ENCODE measurements at regions not wholly inside any gene's neighbourhood (a gene's known extent, or its start where the extent isn't known, plus 50 kb on each side); places are given as distances from the start of the nearest gene placed in this dataset.

DNA sequence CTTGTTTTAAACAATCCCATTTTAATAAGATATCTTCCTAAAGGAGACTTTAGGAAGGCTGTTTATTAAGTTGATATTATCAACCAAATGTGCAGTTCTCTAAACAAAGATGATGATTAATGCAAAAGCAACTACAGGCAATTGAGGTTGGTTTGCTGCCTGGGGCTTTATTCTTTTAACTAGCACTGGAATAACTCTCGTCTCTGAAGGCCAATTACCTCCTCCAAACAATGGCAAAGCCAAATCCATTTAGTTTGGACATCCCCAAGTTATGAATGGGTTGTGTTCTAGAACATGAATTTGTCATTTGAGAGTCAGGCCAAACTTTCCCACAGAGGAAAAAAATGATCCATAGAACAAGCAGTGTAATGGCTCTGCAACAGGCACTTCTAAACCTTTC lies 114.1 kb downstream of the SLC16A9 start:
- intact Hi-C loops (cut with DNase I) = no loop called here
- DNase-seq (ENCODE audit: low spot score) = no peak

DNA sequence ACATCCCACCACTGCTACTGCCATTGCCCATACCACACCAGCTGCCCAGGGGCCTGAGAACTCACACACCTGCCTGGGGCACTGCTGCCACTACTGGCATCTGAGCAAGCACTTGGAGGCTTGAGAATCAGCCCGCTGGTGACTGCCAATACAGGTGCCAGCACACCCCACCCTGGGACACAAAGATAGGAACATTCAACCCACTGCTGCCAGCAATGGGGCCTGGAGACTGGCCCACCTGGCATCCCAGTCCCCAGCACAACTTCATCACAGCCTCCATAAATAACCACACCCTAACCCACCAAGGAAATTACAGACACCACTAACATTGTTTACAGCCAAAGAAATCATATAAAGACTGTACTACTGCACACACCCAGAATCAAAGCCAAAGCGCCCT lies 115.9 kb downstream of the SLC16A9 start:
- DNase-seq (ENCODE audit: low spot score) = no peak
- intact Hi-C loops (cut with DNase I) = no loop called here

DNA sequence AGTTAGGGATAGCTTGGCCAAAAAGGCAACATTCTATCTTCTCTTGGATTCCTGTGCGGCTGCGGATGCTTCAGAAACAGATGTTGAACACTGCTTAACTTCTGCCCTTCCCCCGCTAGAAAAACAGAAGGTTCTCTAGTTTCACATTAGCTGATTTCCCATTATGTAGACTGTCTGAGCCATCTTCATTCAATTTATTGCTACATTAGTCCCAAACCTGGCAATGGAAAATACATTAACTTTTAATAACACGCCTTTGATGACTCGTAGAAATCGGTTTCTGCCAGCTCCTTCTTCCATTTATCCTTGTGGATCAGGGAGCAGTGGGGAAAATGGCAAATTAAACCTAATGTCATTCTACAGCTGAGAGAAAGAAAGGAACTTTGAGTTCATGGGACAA lies 119.9 kb downstream of the SLC16A9 start:
- intact Hi-C loops (cut with DNase I) = no loop called here
- DNase-seq (ENCODE audit: low spot score) = no peak

DNA sequence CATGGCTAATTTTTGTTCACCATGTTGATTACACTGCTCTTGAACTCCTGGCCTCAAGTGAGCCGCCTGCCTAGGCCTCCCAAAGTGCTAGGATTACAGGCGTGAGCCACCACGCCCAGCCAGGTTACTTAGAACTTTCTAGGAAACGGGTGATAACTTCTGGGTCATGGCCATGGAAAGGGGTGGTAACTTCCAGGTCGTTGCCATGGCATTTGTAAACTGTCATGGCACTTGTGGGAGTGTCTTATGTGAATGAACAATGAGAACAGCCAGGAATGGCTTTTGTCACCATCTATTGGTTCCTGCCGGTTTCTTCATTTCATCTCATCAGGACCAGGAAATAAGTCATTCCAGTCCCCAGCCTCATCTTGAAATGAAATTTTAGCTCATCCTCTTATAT lies 120.9 kb downstream of the SLC16A9 start:
- intact Hi-C loops (cut with DNase I) = no loop called here
- no peak for DNase-seq (ENCODE audit: low spot score)

DNA sequence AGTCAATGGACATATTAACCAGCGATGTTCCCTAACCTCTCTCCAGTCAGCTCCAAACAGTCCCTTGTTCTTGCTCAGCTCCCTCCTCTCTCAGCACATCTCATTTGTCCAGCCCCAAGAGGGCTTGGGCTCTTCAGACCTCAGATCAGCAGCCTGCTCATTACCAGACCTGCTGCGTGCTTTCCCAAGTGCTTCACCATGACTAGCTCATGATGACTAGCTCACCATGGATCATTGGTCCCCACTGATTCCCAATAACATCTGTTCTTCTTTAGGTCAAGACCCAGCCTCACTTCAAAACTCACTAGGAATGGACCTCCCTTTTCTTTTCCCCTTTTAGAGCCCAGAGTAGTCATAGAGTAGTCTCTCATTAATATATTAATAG lies 121.9 kb downstream of the SLC16A9 start:
- intact Hi-C loops (cut with DNase I) = no loop called here

DNA sequence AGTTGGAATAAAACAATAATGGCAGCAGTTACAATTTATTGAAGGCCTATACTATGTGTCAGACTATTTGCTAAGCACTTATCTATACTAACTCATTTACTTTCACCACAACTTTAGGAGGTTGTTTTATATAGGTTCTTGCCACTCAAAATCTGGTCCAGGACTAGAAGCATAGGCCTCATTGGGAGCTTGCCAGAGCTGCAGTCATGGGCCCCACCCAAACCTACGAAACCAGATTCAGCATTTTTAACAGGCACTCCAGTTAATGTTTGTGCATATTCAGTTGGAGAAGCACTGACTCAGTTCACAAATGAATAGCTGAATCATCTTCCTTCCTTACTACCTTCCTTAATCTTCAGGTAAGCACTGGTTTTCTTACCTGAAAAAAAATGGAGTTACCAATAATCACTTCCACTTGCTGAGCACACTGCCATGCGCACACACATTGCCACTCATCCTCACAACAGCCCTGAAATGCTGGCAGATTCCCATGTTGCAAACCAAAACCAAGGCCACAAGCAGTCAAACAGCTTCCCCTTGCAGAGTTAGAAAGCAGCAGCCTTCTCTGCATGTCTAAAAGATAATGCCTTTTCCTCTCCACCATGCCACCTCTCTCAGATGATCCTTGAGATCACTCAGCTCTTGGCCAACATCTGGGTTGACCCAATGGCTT lies 122.4 kb downstream of the SLC16A9 start:
- no peak for DNase-seq (ENCODE audit: low spot score)
- intact Hi-C loops (cut with DNase I) = no loop called here

More for the DNA sequence above, 121.9 kb downstream of the SLC16A9 start:
- no peak for DNase-seq (ENCODE audit: low spot score)

DNA sequence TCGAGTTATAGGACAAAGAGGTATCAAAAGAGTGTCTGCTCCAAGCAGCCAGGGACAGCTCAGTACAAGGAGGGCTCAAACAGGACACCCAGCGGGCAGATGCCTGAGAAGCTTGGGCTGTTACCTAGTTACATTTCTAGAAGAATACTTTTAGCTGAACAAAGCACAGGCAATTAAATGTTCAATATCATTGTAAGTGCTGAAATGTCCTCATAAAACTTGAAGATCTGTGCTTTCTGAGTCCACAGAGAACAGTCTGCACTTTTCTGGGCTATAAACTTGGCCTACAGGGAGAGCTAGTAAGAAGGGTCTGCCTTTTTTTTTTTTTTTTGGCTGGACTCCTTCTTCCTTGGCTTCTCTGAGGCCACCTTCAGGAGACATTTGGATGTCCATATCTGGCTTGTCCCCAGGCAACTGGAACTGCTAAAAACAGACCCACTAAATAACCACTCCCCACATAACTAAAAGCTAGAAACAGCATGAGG lies 123.2 kb downstream of the SLC16A9 start:
- no peak for DNase-seq (ENCODE audit: low spot score)
- intact Hi-C loops (cut with DNase I) = no loop called here

DNA sequence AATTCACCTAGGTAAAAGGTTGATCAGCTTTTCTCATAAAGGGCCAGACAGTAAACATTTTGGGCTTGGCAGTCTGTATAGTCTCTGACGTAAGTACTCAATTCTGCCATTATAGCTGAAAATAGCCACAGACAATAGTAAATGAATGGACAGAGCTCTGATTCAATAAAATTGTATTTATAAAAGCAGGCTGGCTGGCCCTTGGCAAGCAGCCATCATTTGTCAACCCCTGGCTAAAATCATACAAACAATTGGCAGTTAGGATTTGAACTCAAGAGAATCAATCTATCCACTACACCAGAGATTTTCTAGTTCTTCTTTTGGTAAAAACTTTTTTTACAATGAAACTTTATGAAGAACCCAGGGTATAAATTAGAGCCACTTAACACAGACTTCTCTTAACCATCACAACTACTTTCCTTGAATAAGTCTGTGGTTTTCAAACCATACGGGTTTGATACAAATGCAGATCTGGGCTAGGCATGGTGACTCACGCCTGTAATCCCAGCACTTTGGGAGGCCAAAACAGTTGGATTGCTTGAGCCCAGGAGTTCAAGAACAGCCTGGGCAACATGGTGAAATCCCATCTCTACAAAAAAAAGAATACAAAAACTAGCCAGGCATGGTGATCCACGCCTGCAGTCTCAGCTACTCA lies 124.5 kb downstream of the SLC16A9 start:
- DNase-seq (ENCODE audit: low spot score) = no peak
- intact Hi-C loops (cut with DNase I) = no loop called here

DNA sequence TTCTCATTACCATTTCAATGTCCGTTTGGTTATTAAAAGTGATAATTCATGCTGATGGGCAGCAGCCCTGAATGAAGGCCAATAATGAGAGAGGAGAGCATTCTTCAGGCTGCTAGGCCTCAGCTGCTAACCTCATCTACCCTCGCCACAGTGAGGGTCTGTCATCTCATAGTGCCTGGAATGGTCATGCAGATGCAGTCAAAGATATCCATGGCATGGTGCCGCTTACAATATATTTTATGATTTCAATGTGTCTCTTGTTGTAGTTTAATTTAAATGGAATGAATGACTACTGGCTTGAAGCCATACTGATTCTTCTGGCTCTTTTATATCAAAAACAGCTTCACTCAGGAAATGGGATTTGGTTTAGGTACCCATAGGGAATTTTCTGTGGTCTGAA lies 126.9 kb downstream of the SLC16A9 start:
- DNase-seq (ENCODE audit: low spot score) = no peak
- intact Hi-C loops (cut with DNase I) = no loop called here

DNA sequence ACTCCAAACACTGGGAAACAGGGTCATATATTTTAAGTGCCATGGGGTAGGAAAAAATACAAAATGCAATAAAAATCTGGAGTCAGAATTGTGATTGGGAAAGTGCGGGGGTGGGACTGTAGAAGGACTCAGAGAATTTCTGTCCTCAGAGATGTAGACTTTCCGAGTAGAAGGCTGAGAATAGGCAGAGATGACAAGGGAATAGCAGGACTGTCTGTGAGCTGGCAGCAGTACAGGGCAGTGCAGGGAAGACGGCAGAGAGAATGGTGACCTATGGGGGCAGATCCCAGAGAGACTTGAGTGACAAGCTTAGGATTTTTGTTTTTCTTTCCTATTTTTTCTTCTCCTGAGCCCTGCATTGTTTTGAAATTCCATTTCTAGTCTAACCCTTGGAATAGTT lies 127.6 kb downstream of the SLC16A9 start:
- intact Hi-C loops (cut with DNase I) = no loop called here
- DNase-seq (ENCODE audit: low spot score) = no peak

DNA sequence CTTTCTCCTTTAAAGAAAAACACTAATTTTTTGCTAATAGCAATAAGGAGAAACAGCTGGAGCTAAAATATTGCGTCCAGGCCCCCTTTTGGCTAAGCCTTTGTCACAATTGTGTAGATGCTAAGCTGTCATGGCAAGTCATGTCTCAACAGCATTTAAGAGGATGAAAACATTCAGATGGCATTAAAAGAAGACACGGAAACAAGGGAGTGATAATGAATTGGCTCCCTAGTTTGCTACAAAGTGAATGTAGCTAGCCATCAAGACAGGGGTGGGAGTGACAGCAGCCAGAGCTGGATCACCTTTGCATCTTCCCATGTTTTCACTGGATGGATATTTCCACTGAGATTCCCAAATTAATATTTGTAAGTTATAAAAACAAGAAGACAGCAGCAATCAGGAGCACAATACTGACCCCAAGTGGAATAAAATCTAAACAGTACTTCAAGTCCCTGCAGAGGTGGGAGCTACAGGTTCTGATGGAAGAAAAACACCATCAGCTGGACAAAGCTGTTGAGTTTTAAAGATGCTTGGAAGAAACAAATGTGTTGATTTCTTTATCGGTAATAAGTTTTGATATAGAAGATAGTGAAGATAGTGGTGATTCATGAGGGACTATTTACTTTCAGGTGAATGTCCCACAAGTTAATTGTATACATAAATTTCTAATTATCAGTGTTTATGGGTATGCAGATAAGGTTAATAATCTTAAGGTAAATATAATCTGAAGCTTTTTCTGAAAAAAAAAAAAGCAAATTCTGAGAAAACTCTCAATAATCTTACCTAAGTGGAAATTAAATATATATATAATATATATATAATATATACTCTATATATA lies 129.4 kb downstream of the SLC16A9 start:
- DNase-seq (ENCODE audit: low spot score) = no peak
- intact Hi-C loops (cut with DNase I) = no loop called here

DNA sequence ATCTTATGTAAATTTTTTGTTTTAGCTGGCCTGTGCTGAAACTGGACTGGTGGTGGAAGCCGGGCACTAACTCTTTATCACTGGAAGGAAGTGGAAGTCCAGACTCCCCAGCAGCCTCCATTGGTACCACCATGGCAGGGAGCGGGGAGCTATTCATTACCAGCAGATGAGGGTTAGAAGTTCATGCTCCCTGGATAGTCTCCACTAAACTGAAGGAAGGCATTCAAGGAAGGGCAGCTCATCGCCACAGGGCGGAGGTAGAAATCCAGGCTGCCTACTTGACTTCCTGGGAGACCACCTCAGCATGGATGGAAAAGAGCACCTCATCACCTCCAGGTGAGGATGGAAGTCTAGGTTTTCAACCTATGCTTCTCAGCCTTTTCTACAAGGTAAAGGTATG lies 130.9 kb downstream of the SLC16A9 start:
- DNase-seq (ENCODE audit: low spot score) = no peak
- intact Hi-C loops (cut with DNase I) = loop anchor here (2.0 kb wide), 1 partner anchor 338 kb away; no protein-coding TSS in a partner anchor

DNA sequence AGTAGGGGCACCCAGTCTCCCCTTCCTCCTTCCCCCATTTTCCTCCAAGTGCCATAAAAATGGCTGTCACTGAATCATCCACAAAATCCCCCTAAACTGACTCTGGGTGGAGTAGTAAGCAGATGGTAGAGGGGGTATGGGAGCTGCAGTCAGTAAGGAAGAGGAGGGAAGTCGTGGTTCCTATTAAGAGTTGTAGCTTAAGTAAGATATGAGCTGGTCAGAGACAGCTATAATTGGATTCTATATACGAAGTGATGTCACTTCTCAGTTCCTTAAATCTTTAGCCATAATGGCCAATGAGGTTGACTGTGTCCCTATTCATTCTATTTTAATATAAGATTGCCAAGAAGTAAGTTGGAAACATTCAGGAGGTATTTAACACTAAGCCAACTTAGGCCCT lies 131.7 kb downstream of the SLC16A9 start:
- DNase-seq (ENCODE audit: low spot score) = no peak
- intact Hi-C loops (cut with DNase I) = loop anchor here (2.0 kb wide), 1 partner anchor 337 kb away; no protein-coding TSS in a partner anchor

DNA sequence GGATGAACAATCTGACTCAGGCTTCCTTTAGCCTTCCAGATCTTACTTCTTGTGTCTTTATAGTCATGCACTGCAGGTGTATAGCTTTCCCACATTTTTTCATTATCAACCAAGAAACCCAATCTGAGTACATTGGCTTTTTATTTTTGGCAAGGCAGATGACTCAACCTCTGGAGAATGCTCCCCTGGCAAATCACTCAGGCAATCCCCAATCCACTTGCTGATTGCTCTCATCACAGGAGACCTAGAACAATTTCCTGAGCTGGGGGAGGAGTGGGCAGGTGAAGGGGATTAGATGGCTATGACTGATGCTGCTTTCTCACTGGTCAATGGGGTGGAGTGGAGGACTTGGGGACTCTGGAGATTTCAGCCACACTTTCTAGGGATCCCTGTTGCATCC lies 134.4 kb downstream of the SLC16A9 start:
- DNase-seq (ENCODE audit: low spot score) = no peak
- intact Hi-C loops (cut with DNase I) = no loop called here

DNA sequence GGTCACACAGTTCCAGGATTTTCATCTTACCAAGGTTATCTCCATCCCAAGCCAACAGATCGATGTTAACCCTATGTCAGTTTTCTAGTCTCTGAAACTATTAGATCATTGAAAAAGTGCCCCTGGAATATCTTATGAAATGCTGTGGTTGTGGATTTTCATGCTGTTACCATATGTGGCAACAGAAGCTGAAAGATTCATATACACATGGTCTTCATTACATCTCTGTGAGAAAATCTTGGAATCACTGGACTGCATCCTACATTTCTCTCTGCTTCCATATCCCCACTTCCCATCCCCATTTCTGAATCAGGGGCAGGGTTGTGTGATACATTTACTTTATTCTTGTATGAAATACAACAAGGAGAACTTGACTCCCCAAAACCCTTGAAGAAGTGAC lies 146.1 kb downstream of the SLC16A9 start:
- DNase-seq (ENCODE audit: low spot score) = no peak
- intact Hi-C loops (cut with DNase I) = no loop called here

DNA sequence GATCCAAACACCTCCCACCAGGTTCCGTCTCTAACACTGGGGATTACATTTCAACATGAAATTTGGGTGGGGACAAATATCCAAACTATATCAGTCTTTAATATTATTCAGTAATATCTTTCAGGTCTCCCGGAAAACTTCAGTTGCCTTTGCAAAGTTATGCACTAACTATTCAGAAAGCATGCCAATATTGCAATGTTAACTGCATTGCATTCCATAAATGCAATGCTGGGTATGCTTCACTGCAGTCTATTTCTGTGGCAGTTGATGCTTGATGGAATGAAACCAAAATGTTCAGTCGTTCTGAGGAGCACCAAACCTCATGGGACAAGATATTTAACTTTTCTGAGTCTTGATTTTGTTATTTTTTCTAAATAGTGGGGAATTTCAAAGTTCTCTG lies 147.5 kb downstream of the SLC16A9 start:
- intact Hi-C loops (cut with DNase I) = no loop called here
- DNase-seq (ENCODE audit: low spot score) = no peak

DNA sequence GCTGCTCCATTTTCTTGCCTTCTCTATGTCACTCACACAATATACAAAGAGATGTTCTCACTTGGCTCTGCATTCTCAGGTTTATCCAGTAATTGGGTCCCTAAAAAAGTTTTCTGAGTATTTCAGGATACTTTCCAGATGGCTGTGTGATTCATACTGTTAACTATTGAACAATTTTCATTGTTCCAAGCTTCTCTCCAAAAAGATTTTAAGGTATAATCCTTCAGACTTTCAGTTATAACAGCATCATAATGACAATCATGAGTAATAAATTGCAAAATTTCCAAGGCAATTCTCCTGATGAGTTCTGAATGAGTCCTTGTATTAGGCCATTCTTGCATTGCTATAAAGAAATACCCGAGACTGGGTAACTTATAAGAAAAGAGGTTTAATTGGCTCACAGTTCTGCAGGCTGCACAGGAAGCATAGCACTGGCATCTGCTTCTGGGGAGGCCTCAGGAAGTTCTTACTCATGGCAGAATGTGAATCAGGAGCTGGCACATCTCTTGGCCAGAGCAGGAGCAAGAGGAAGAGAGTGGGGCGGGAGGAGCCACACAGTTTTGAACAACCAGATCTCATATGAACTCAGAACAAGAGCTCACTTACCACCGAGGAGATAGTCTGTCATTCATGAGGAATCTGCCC lies 148.1 kb downstream of the SLC16A9 start:
- intact Hi-C loops (cut with DNase I) = no loop called here
- DNase-seq (ENCODE audit: low spot score) = no peak

DNA sequence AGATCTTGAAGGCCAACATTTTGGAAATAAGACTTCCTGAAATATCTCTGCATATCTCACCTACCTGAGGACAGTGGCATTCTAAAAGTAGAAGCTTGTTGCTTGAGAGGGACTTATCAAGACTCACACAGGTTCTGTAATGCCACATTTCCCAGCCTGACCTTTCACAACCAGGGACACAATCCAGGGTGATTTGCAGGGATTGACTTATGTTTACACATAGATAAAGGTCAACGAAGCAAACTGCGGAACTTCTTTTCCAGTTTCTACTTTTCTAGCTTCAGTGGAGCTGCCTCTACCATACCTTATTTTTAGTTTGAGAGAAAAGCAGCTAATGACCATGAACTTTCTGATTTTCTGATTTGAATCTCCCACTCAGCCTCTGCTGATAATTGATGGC lies 148.7 kb downstream of the SLC16A9 start:
- intact Hi-C loops (cut with DNase I) = no loop called here
- DNase-seq (ENCODE audit: low spot score) = no peak

DNA sequence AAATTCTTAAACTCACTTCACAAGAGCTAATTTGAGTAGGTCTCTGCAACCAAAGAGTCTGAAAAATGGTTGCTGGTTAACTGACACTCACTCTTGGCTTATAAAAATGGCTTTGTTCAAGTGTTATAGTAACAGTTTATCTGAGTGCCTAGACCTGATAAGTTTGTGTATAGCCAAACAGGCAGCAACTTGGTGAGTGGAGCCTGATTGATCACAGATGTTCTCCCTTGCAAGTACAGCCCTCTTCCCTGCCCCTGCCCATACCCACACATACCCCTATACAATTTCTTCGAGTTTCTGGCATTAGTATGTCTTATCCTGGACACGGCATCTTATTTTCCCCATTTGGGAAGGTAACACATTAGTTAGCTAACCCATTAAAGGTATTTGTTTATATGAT lies 149.5 kb downstream of the SLC16A9 start:
- no peak for DNase-seq (ENCODE audit: low spot score)
- intact Hi-C loops (cut with DNase I) = no loop called here

DNA sequence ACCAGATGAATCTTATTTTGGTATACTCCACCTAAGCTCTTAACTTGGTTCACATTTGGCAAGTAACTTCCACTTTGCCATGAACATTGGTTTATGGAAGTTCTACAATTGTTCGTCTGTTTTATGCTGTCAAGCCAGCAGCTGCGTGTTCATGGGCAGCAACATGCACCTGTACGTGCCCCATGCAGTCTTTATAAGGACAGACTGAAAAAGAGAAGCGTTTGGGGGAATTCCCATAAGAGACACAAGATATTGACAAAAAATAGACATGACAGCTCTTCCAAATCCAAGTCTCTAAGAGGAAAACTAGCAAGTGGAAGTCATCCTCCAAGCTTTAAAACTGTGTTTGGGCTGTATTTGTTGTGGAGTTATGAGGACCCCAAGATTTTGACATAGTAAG lies 151.6 kb downstream of the SLC16A9 start:
- DNase-seq (ENCODE audit: low spot score) = no peak
- intact Hi-C loops (cut with DNase I) = no loop called here

All from cardiac septum (tissue), 1 donor.